ENCODE measurements at regions not wholly inside any gene's neighbourhood (a gene's known extent, or its start where the extent isn't known, plus 50 kb on each side); places are given as distances from the start of the nearest gene placed in this dataset.

DNA sequence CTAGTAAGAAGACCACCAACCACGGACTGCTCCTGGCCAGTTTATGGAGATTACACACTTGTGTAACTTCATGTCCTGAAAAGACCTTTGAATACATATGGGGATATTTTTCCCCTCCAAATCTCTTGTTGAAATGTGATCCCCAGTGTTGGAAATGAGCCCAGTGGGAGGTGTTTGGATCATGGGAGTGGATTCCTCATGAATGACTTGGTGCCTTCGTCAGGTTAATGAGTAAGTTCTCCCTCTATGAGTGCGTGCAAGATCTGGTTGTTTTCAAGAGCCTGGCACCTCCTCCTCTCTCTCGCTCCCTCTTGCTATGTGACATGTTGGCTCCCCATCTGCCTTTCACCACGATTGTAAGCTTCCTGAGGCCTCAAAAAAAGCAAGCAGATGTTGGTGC is 769.0 kb upstream of the SLITRK1 start:
- DNase-seq, result no peak
- Mint-ChIP-seq H3K27me3 (ENCODE audit: insufficient read depth, unreplicated experiment) (no peaks in the 10 kb centered on the region), H3K9me3 (ENCODE audit: unreplicated experiment) (no peaks in the 10 kb centered on the region), H3K4me1 (ENCODE audit: low read depth, unreplicated experiment) (no peaks in the 10 kb centered on the region), H3K27ac (ENCODE audit: unreplicated experiment) (no peak overlapping the region), H3K36me3 (ENCODE audit: insufficient read depth, unreplicated experiment) (no peaks in the 10 kb centered on the region), H3K4me3 (ENCODE audit: unreplicated experiment) (no peak overlapping the region)
- no peaks in the 10 kb centered on the region for H3K4me1 ChIP-seq
- no TSS peak for BruUV-seq (replicated peaks)
- intact Hi-C loops (cut with micrococcal nuclease; ENCODE audit: unreplicated experiment), result no loop called here
- H3K4me3 ChIP-seq (ENCODE audit: low read depth, low read length), result no peak overlapping the region
- POLR2A ChIA-PET, result no interaction called here
- CTCF ChIA-PET, result no interaction called here
- no peak for TF ChIP-seq CTCF (IDR thresholded peaks at IDR 0.05; ENCODE audit: insufficient read depth in 1 of 2, low read depth in 1 of 2, low read length in 1 of 2, severe bottlenecking in 1 of 2, unreplicated experiment in 1 of 2)
- H3K9me3 ChIP-seq, result no peaks in the 10 kb centered on the region
- H3K27me3 ChIP-seq (replicated peaks; ENCODE audit: control insufficient read depth, insufficient read depth, low read length), result no peaks in the 10 kb centered on the region
- no peaks in the 10 kb centered on the region for H3K36me3 ChIP-seq (ENCODE audit: control insufficient read depth, insufficient read depth, low read length)

DNA sequence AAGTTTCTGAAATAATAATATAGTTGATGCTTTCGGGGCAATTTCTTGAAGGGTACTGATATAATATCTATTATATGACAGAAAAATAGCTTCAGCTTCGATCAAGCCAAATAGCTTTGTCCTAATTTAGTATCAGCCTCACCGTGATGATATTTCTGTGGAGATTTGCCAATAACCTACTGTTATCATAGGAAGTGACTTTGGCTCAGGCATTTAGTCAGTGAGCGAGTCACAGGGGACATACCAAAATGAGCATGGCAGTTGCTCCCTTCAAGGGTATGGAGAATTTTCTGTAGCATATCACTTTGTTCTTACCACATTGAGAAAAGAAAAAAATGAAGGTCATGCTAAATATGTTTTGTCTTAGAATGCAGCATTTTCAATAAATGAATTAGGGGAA is 767.6 kb upstream of the SLITRK1 start:
- POLR2A ChIA-PET, result no interaction called here
- no peak overlapping the region for H3K4me3 ChIP-seq (ENCODE audit: low read depth, low read length)
- no peaks in the 10 kb centered on the region for H3K4me1 ChIP-seq
- no peaks in the 10 kb centered on the region for H3K27me3 ChIP-seq (replicated peaks; ENCODE audit: control insufficient read depth, insufficient read depth, low read length)
- H3K4me1 Mint-ChIP-seq (ENCODE audit: low read depth, unreplicated experiment), result no peaks in the 10 kb centered on the region
- H3K27ac Mint-ChIP-seq (ENCODE audit: unreplicated experiment), result no peak overlapping the region
- TF ChIP-seq CTCF (IDR thresholded peaks at IDR 0.05; ENCODE audit: insufficient read depth in 1 of 2, low read depth in 1 of 2, low read length in 1 of 2, severe bottlenecking in 1 of 2, unreplicated experiment in 1 of 2), result no peak
- no peaks in the 10 kb centered on the region for H3K9me3 Mint-ChIP-seq (ENCODE audit: unreplicated experiment)
- intact Hi-C loops (cut with micrococcal nuclease; ENCODE audit: unreplicated experiment), result no loop called here
- no peak for DNase-seq
- no peaks in the 10 kb centered on the region for H3K9me3 ChIP-seq
- H3K36me3 Mint-ChIP-seq (ENCODE audit: insufficient read depth, unreplicated experiment), result no peaks in the 10 kb centered on the region
- BruUV-seq (replicated peaks), result no TSS peak
- H3K27me3 Mint-ChIP-seq (ENCODE audit: insufficient read depth, unreplicated experiment), result no peaks in the 10 kb centered on the region
- CTCF ChIA-PET, result no interaction called here
- H3K36me3 ChIP-seq (ENCODE audit: control insufficient read depth, insufficient read depth, low read length), result no peaks in the 10 kb centered on the region
- H3K4me3 Mint-ChIP-seq (ENCODE audit: unreplicated experiment), result no peak overlapping the region

DNA sequence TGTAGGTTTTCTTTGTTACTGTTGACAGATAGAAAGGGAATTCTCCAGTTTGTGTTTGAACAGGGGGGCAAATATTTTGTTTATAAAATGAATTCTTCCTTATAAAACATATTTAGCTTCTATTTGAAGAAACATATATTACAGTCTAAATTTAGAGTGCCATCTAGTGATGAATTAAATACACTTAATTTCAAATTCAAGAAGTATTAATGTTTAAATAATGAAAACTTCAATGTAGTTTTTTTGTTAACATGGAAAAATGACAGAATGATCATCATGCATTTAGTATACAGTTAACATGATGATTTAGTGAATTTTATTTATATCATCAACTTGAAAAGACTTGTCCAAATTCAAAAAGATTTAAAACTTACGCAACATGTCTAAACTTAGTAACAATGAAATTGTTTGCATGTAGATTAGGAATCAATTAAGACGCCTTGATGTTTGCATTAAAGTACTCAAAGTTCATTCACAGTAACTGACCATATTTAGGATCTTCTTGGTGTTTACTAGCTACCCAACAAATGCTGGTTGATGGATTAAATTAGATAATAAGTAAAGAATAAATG is 765.9 kb upstream of the SLITRK1 start:
- no peak for TF ChIP-seq CTCF (IDR thresholded peaks at IDR 0.05; ENCODE audit: insufficient read depth in 1 of 2, low read depth in 1 of 2, low read length in 1 of 2, severe bottlenecking in 1 of 2, unreplicated experiment in 1 of 2)
- DNase-seq, result no peak
- no peaks in the 10 kb centered on the region for H3K9me3 ChIP-seq
- no peak overlapping the region for H3K4me3 Mint-ChIP-seq (ENCODE audit: unreplicated experiment)
- H3K4me3 ChIP-seq (ENCODE audit: low read depth, low read length), result no peak overlapping the region
- POLR2A ChIA-PET, result no interaction called here
- H3K9me3 Mint-ChIP-seq (ENCODE audit: unreplicated experiment), result no peaks in the 10 kb centered on the region
- CTCF ChIA-PET, result no interaction called here
- no TSS peak for BruUV-seq (replicated peaks)
- no peaks in the 10 kb centered on the region for H3K36me3 ChIP-seq (ENCODE audit: control insufficient read depth, insufficient read depth, low read length)
- H3K4me1 ChIP-seq, result no peaks in the 10 kb centered on the region
- no peaks in the 10 kb centered on the region for H3K36me3 Mint-ChIP-seq (ENCODE audit: insufficient read depth, unreplicated experiment)
- no peaks in the 10 kb centered on the region for H3K27me3 Mint-ChIP-seq (ENCODE audit: insufficient read depth, unreplicated experiment)
- H3K27me3 ChIP-seq (replicated peaks; ENCODE audit: control insufficient read depth, insufficient read depth, low read length), result no peaks in the 10 kb centered on the region
- H3K4me1 Mint-ChIP-seq (ENCODE audit: low read depth, unreplicated experiment), result no peaks in the 10 kb centered on the region
- H3K27ac Mint-ChIP-seq (ENCODE audit: unreplicated experiment), result no peak overlapping the region
- intact Hi-C loops (cut with micrococcal nuclease; ENCODE audit: unreplicated experiment), result no loop called here

All from Caco-2 (cell line).